GM06990 (cell line): ENCODE measurements at regions not wholly inside any gene's neighbourhood (a gene's known extent, or its start where the extent isn't known, plus 50 kb on each side); places are given as distances from the start of the nearest gene placed in this dataset.

Source experiments
- DNase-seq: peaks from one replicate; pipeline ENCODE4 v3.0.0-alpha.2; 2011; ENCODE audit not compliant: insufficient read length; ENCODE audit errors: extremely low read depth
- H3K27me3 ChIP-seq: replicated peaks from 2 replicates; pipeline ENCODE4 v1.6.0; 2011; ENCODE audit warnings: low read length; ENCODE audit not compliant: control insufficient read depth, insufficient read depth
- H3K36me3 ChIP-seq: 2 replicates; pipeline ENCODE4 v1.5.1; 2011; ENCODE audit warnings: low read length; ENCODE audit not compliant: control insufficient read depth, insufficient read depth
- H3K4me3 ChIP-seq: replicated peaks from 2 replicates; pipeline ENCODE4 v1.5.1; 2011; ENCODE audit warnings: low read depth, mild to moderate bottlenecking, control low read depth, low read length
- TF ChIP-seq, protein P1 (sequence below): IDR thresholded peaks from 2 replicates; pipeline ENCODE4 v1.5.1; 2011; ENCODE audit warnings: low read length, control low read depth, mild to moderate bottlenecking, inconsistent platforms; ENCODE audit not compliant: insufficient read depth, poor library complexity, severe bottlenecking

DNA sequence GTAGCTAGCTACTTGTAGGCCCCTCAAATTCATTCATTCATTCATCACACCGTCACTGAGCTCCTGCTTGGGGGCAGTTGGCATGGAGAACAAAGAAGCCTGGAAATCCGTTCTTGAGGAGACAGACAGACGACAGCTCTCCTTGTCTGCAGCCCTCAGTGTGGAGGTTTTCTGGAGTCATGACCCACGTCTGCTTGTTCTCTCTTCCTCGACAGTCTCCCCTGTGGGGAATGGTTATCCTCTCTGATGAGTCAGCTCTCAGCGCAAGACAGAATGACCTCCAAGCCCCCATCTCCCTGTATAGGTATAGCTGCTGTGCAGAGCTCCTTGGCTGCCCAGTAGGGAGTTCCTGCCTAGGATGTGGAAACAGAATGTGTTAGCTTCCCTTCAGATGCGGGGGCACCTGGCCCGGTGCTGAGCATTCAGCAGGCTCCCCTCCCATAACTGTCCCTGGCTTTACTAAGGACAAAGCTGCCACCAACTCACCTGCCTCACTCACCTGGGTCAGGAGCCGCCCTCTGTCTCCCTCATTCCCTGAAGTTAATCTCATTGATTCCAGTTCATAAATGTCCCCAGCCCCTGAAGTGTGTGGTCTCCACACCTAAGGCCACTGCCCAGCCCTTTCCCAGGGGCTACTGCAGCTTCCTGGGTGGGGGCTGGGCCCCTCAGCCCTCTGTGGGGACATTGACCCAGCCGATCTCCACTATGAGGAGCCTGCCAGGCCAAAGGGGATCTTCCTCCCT is 124.7 kb downstream of the ACKR3 start:
- DNase-seq = no peak
- TF ChIP-seq, protein P1, sequence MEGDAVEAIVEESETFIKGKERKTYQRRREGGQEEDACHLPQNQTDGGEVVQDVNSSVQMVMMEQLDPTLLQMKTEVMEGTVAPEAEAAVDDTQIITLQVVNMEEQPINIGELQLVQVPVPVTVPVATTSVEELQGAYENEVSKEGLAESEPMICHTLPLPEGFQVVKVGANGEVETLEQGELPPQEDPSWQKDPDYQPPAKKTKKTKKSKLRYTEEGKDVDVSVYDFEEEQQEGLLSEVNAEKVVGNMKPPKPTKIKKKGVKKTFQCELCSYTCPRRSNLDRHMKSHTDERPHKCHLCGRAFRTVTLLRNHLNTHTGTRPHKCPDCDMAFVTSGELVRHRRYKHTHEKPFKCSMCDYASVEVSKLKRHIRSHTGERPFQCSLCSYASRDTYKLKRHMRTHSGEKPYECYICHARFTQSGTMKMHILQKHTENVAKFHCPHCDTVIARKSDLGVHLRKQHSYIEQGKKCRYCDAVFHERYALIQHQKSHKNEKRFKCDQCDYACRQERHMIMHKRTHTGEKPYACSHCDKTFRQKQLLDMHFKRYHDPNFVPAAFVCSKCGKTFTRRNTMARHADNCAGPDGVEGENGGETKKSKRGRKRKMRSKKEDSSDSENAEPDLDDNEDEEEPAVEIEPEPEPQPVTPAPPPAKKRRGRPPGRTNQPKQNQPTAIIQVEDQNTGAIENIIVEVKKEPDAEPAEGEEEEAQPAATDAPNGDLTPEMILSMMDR = no peak
- no peak overlapping the region for H3K4me3 ChIP-seq
- no peaks in the 10 kb centered on the region; the same call in 1 of the 2 replicates for H3K27me3 ChIP-seq
- H3K36me3 ChIP-seq = no peaks in the 10 kb centered on the region

DNA sequence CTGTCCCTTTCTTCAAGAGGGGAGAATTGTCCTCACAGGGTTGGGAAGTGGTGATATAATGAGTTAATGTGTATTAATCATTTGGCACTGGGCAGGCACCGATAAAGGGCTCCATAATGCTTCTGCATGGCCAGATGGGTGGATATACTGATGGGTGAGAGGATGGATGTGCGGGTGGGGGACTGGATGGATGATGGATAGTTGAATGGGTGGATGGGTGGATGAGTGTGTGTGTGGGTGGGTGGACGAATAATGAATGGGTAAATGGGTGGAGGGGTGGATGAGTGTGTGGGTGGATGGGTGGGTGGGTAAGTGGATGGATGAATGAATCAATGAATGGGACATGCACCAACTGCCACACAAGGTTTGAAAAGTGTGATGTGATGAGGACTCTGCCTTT is 127.2 kb downstream of the ACKR3 start:
- TF ChIP-seq, protein P1 = no peak

DNA sequence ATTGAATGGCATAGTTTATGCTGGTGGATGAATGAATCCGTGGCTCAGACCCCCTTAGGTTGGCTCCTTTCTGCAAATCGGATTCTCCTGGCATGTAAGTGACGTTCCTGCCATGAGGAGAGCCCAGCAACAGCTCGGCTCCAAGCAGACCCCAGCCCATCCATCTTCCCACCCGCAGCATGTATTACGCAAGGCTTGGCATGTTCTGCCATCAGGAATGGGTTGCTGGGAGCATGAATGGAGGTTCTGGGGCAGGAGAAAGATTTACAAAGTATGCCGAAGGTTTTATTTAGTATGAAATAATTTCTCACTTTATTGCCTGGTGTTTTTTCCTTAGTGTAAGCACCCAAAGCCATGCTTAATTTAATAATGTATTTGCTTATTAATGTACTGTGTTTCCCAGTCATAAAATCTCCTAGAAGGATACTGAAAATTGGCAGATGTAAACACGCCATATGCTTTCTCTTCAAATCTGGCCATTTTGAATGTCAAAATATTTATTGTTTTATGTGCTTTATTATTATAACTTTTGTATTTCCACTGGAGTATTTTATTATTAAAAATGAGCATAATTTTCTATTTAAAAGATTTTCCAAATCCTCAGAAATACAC is 128.5 kb downstream of the ACKR3 start:
- Histone ChIP-seq H3K4me3 (no peak overlapping the region), H3K36me3 (no peaks in the 10 kb centered on the region), H3K27me3 (no peaks in the 10 kb centered on the region; the same call in 1 of the 2 replicates)
- DNase-seq = no peak
- TF ChIP-seq, protein P1 = no peak

More for the DNA sequence above, 127.2 kb downstream of the ACKR3 start:
- Histone ChIP-seq H3K36me3 (no peaks in the 10 kb centered on the region), H3K27me3 (no peaks in the 10 kb centered on the region; the same call in 1 of the 2 replicates), H3K4me3 (no peak overlapping the region)
- no peak for DNase-seq

DNA sequence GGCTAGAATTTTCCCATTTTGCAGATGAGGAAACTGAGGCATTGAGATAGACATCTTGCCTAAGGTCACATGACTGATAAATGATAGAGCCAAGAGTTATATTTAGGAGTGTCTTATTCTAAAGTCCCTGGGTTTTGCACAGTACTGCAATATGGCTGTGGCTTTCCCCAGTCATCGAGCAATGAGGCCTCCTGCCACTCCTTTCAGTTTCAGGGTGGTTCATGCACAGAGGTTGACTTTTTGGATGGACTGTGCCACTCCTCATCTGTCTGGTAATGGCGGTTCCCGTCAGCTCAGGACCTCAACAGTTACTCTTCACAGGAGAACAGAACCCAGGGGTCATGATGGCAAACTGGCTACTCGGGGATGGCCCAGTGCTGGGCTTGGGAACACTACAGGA is 131.1 kb downstream of the ACKR3 start:
- TF ChIP-seq, protein P1 = no peak

DNA sequence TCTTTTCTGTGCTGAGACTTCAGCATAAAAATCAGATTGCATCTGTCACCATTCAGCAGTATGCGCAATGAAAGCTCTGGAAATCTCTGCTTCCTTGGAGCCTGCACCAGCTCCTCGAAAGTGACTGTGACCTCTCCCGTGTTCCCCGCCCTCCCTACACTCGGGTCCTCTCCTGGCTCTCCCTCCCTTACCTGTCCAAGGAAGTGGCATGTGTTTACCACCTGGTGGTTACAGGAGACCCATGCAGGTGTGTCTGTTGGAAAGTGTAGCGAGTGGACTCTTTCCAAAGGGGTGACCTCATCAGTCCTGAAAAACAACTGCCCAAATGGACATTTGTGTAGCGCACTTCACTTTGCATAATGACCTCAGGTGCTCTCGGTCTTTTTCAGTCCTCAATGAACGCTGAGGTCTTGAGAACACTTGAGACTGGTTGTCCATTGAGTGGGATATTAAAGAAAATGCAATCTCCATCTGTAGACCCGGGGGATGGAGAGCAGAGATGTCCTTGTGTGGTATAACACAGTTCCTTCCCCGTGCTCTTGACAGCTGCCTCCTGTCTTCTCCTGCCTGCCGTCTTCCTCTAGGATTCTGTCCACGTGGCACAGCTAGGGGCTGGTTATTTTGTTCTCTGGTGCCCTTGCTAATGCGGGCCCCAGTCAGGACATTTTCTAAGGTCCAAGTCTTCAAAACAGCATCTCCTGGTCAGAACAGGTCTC is 133.2 kb downstream of the ACKR3 start:
- TF ChIP-seq, protein P1 = no peak
- no peak for DNase-seq
- Histone ChIP-seq H3K36me3 (no peaks in the 10 kb centered on the region), H3K4me3 (no peak overlapping the region), H3K27me3 (no peaks in the 10 kb centered on the region; the same call in 1 of the 2 replicates)

More for the DNA sequence above, 131.1 kb downstream of the ACKR3 start:
- H3K27me3 ChIP-seq = no peaks in the 10 kb centered on the region; the same call in 1 of the 2 replicates
- no peak overlapping the region for H3K4me3 ChIP-seq
- no peaks in the 10 kb centered on the region for H3K36me3 ChIP-seq
- no peak for DNase-seq
